Lower leg skin (tissue), 4 donors: ENCODE measurements at regions not wholly inside any gene's neighbourhood (a gene's known extent, or its start where the extent isn't known, plus 50 kb on each side); places are given as distances from the start of the nearest gene placed in this dataset.
"Not testable (repeated sequence)": the region's sequence is repeated elsewhere in the genome, so short reads cannot be mapped to it uniquely, and the experiment has no call there.

Experiments
- DNase-seq, 2 donors: peaks; one replicate each; pipeline ENCODE4 v3.0.0-alpha.2; 2019; ENCODE audit warnings: low spot score in 2 of 2
- H3K4me3 ChIP-seq: fragments of 200-600 bp; sonication (generic); 2 replicates; pipeline ENCODE4 v1.5.1; 2017; ENCODE audit warnings: mild to moderate bottlenecking, low read depth; ENCODE audit not compliant: poor library complexity, severe bottlenecking
- POLR2A ChIP-seq, 2 donors: fragments of 450-650 bp; IDR thresholded peaks; one replicate each; pipeline ENCODE4 v1.6.1; 2016 to 2017; ENCODE audit warnings: antibody characterized with exemption in 2 of 2, mild to moderate bottlenecking in 1 of 2, moderate library complexity in 1 of 2
- WGBS, 2 donors: methylation state at CpG; one replicate each; pipeline ENCODE4 v1.1.5; 2018; 5-methylcytosine and 5-hydroxymethylcytosine counted together
- intact Hi-C: fragments of 100-400 bp; cut with DNase I; formaldehyde crosslinking; loops from one replicate; pipeline ENCODE4 v1.15.0; 2023; ENCODE audit warnings: low total_unique reads
- TF ChIP-seq, protein P1 (sequence below), 3 donors: fragments of 450-650 bp; IDR thresholded peaks; one replicate each; pipeline ENCODE4 v1.5.1; 2016; ENCODE audit warnings: antibody characterized with exemption in 3 of 3, mild to moderate bottlenecking in 3 of 3, moderate library complexity in 2 of 3

GRCh38 chrX:68978255-68978654, 149.4 kb downstream of the EFNB1 start:
- WGBS, 2 donors: 34 to 44% methylated on average over 7 of the region's 7 CpGs
- TF ChIP-seq POLR2A (IDR thresholded peaks at IDR 0.05): no peak
- TF ChIP-seq, protein P1, sequence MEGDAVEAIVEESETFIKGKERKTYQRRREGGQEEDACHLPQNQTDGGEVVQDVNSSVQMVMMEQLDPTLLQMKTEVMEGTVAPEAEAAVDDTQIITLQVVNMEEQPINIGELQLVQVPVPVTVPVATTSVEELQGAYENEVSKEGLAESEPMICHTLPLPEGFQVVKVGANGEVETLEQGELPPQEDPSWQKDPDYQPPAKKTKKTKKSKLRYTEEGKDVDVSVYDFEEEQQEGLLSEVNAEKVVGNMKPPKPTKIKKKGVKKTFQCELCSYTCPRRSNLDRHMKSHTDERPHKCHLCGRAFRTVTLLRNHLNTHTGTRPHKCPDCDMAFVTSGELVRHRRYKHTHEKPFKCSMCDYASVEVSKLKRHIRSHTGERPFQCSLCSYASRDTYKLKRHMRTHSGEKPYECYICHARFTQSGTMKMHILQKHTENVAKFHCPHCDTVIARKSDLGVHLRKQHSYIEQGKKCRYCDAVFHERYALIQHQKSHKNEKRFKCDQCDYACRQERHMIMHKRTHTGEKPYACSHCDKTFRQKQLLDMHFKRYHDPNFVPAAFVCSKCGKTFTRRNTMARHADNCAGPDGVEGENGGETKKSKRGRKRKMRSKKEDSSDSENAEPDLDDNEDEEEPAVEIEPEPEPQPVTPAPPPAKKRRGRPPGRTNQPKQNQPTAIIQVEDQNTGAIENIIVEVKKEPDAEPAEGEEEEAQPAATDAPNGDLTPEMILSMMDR (IDR thresholded peaks at IDR 0.05): no peak
- DNase-seq: no peak
- H3K4me3 ChIP-seq: no peak overlapping the region
- intact Hi-C loops: no loop called here

DNA sequence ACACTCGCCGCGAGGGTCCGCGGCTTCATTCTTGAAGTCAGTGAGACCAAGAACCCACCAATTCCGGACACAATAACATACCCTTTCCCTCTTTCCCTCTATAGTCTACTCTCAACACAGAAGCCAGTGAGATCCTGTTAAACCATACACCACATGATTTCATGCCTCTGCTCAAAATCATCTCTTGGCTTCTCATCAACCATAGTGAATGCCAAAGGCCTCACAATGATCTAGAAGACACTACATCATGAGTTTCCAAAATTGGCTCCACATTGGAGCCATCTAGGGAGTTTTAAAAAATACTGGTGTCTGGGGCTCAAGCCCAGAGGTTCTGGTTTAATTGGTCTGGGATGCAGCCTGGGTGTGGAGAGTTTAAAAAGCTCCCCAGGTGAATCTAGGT, 124.5 kb downstream of the EFNB1 start:
- H3K4me3 ChIP-seq: no peak overlapping the region
- TF ChIP-seq, protein P1 (IDR thresholded peaks at IDR 0.05): no peak
- no peak for TF ChIP-seq POLR2A (IDR thresholded peaks at IDR 0.05)
- 86 to 96% methylated on average over 6 of the region's 6 CpGs for WGBS, 2 donors
- intact Hi-C loops: no loop called here
- no peak for DNase-seq

- DNase-seq: peak in 1 of 2 donors; percentile 76
- H3K4me3 ChIP-seq, intact Hi-C loops: not testable (repeated sequence)
- 93% methylated on average over 9 to 31 of the region's 32 CpGs for WGBS, 2 donors
These were observed 123.3 kb downstream of the EFNB1 start for GRCh38 chrX:68951942-68952619.

DNA sequence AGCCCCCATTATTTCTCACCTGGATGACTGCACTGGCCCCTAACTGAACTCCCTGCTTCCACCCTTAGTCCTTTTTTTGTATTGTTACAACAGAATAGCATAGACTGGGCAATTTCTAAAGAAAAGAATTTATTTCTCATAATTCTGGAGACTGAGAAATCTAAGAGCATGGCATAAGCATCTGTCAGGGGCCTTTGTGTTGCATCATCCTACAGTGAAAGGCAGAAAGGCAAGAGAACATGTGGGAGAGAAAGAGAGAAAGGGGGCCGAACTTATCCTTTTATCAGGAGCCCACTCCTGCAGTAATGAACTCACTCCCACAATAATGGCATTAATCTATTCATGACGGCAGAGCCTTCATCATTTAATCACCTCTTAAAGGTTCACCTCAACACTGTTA, 122.1 kb downstream of the EFNB1 start:
- TF ChIP-seq POLR2A (IDR thresholded peaks at IDR 0.05): no peak
- TF ChIP-seq, protein P1 (IDR thresholded peaks at IDR 0.05): no peak
- DNase-seq: no peak
- H3K4me3 ChIP-seq: no peak overlapping the region
- intact Hi-C loops: no loop called here
- WGBS, 2 donors: 43 to 83% methylated on average over 2 of the region's 2 CpGs

- no peak overlapping the region for H3K4me3 ChIP-seq
- peak in 1 of 2 donors; percentile 70 for DNase-seq
- WGBS, 2 donors: 72 to 76% methylated on average over 4 to 6 of the region's 6 CpGs
- TF ChIP-seq, protein P1 (IDR thresholded peaks at IDR 0.05): no peak
- TF ChIP-seq POLR2A (IDR thresholded peaks at IDR 0.05): no peak
- intact Hi-C loops: no loop called here
These were observed 119.2 kb downstream of the EFNB1 start for GRCh38 chrX:68947882-68948605.

DNA sequence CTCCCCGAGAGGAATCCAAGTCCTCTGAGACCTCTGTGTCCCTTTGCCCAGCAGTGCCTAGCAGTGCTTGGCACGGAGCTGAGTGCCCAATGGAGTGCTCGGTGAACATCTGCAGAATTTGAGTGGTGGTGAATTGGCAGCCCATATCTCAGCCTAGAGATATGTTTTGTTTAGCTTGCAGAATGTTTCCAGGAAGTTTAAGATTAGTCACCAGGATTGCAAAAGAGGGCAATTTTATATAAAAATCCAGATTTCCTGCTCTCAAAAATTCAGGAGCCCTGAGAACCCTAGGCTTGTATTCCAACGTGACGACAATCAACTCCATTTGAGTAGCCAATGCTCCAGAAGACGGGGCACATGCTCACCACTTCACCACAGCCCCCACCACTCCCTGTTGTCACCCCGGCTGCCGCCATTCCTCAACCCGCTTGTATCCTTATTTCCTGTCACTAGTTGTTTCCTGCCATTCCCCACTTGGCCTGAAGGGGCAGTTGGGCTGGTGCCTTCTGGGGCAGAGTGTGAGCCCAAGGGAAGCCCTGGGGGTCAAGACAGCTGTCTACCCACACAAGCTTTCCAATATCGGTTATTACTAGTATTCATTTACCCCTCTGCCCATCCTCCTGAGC, 116.9 kb downstream of the EFNB1 start:
- WGBS, 2 donors: 73 to 85% methylated on average over 10 of the region's 10 CpGs
- DNase-seq: peak in 1 of 2 donors; percentile 80
- H3K4me3 ChIP-seq: no peak overlapping the region
- no peak for TF ChIP-seq POLR2A (IDR thresholded peaks at IDR 0.05)
- TF ChIP-seq, protein P1 (IDR thresholded peaks at IDR 0.05): no peak
- intact Hi-C loops: no loop called here
